GM23338 (cell line): ENCODE measurements at regions not wholly inside any gene's neighbourhood (a gene's known extent, or its start where the extent isn't known, plus 50 kb on each side); places are given as distances from the start of the nearest gene placed in this dataset.

Experiments
- CREB1 ChIP-seq: fragments of 250-450 bp; sonication (Bioruptor Pico); IDR thresholded peaks from 2 replicates; pipeline ENCODE4 v1.5.0; 2020; ENCODE audit warnings: low read depth, mild to moderate bottlenecking, moderate library complexity
- ETS1 ChIP-seq: IDR thresholded peaks from 2 replicates; pipeline ENCODE4 v1.6.1; 2016; ENCODE audit warnings: antibody characterized with exemption
- EZH2 ChIP-seq: fragments of 200-600 bp; sonication (generic); IDR thresholded peaks from one replicate; pipeline ENCODE4 v1.8.0; 2017; ENCODE audit warnings: antibody characterized with exemption, mild to moderate bottlenecking, low read depth; ENCODE audit not compliant: unreplicated experiment
- EZH2phosphoT487 ChIP-seq: fragments of 200-600 bp; sonication (generic); IDR thresholded peaks from one replicate; pipeline ENCODE4 v1.8.1; 2018; ENCODE audit warnings: antibody characterized with exemption; ENCODE audit not compliant: unreplicated experiment
- JUNB ChIP-seq: IDR thresholded peaks from one replicate; pipeline ENCODE4 v1.6.1; 2016; ENCODE audit warnings: antibody characterized with exemption; ENCODE audit not compliant: unreplicated experiment
- POLR2AphosphoS5 ChIP-seq: IDR thresholded peaks from 2 replicates; pipeline ENCODE4 v1.6.1; 2016; ENCODE audit warnings: antibody characterized with exemption, low read depth
- TF ChIP-seq, protein P1 (sequence below), 2 experiments: fragments of 200-600 bp in 1 of 2; sonication (generic) in 1 of 2; conservative IDR thresholded peaks; 2 replicates each; pipeline versions ENCODE4 v1.5.1 to v1.6.1; 2016 to 2017; ENCODE audit warnings: antibody characterized with exemption in 2 of 2, low read depth in 2 of 2, mild to moderate bottlenecking in 2 of 2, moderate library complexity in 1 of 2

- TF ChIP-seq, protein P1, sequence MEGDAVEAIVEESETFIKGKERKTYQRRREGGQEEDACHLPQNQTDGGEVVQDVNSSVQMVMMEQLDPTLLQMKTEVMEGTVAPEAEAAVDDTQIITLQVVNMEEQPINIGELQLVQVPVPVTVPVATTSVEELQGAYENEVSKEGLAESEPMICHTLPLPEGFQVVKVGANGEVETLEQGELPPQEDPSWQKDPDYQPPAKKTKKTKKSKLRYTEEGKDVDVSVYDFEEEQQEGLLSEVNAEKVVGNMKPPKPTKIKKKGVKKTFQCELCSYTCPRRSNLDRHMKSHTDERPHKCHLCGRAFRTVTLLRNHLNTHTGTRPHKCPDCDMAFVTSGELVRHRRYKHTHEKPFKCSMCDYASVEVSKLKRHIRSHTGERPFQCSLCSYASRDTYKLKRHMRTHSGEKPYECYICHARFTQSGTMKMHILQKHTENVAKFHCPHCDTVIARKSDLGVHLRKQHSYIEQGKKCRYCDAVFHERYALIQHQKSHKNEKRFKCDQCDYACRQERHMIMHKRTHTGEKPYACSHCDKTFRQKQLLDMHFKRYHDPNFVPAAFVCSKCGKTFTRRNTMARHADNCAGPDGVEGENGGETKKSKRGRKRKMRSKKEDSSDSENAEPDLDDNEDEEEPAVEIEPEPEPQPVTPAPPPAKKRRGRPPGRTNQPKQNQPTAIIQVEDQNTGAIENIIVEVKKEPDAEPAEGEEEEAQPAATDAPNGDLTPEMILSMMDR (conservative IDR thresholded peaks at IDR 0.05; ENCODE audit: low read depth in 2 of 2), result no peak
- no peak for TF ChIP-seq EZH2phosphoT487
- no peak for TF ChIP-seq POLR2AphosphoS5
- TF ChIP-seq EZH2, result no peak
- no peak for TF ChIP-seq ETS1
- no peak for TF ChIP-seq CREB1 (CRISPR knock-in tag)
- TF ChIP-seq JUNB, result no peak
Measured at GRCh38 chr11:21628641-21629040, 564.2 kb upstream of the ANO5 start.
